ENCODE measurements at regions not wholly inside any gene's neighbourhood (a gene's known extent, or its start where the extent isn't known, plus 50 kb on each side); places are given as distances from the start of the nearest gene placed in this dataset.

DNA sequence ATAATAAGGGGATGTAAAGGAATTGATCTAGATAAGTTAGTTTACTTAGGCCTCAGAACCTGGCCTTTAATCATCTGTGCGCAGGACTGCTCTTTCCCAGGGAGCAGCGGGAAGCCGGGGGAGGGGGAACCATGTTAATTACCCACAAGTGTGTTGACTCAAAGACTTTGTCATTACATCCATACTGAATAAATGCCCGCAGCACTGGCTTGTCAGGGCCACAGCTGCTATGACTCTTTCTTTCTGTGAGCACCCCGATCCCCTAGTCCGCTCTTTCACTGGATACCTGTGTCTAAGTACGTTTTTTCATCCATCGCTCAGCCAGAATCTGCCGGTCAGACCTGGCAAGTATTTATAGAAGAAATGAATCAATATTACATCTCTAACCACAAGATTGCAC lies 249.3 kb upstream of the DMRT1 start:
- Histone ChIP-seq H3K4me1 (ENCODE audit: insufficient read depth) (no peaks in the 10 kb centered on the region), H3K36me3 (no peaks in the 10 kb centered on the region), H3K27ac (no peak overlapping the region), H3K27me3 (no peaks in the 10 kb centered on the region), H3K4me3 (no peak overlapping the region), H3K9me3 (no peaks in the 10 kb centered on the region)
- TF ChIP-seq EP300 (IDR thresholded peaks at IDR 0.05): no peak
- TF ChIP-seq, protein P1, sequence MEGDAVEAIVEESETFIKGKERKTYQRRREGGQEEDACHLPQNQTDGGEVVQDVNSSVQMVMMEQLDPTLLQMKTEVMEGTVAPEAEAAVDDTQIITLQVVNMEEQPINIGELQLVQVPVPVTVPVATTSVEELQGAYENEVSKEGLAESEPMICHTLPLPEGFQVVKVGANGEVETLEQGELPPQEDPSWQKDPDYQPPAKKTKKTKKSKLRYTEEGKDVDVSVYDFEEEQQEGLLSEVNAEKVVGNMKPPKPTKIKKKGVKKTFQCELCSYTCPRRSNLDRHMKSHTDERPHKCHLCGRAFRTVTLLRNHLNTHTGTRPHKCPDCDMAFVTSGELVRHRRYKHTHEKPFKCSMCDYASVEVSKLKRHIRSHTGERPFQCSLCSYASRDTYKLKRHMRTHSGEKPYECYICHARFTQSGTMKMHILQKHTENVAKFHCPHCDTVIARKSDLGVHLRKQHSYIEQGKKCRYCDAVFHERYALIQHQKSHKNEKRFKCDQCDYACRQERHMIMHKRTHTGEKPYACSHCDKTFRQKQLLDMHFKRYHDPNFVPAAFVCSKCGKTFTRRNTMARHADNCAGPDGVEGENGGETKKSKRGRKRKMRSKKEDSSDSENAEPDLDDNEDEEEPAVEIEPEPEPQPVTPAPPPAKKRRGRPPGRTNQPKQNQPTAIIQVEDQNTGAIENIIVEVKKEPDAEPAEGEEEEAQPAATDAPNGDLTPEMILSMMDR (IDR thresholded peaks at IDR 0.05): no peak
- no peak for TF ChIP-seq POLR2A (IDR thresholded peaks at IDR 0.05)
- intact Hi-C loops (cut with DNase I): no loop called here
- DNase-seq: no peak
- 89 to 95% (median 94%) methylated on average over 9 of the region's 9 CpGs for WGBS, 3 donors

DNA sequence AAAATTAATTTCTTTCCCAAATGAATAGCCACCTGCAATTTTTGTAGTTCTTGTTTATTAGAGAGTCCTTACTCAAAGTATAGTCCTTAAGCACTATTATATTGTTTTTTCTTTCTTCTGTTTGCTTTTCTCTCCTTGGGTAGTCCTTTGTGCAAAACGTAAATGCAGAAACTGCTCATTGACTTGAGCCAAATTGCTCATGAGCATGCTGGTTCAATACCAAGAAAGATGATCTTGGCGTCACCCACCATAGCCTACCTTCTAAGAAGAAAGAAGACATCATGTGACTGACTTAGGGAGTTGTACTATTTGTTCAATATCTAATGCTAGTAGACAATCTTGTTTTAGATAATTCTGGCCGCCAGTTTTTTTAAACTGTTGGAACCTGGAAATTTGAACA lies 248.8 kb upstream of the DMRT1 start:
- Histone ChIP-seq H3K27me3 (no peaks in the 10 kb centered on the region), H3K9me3 (no peaks in the 10 kb centered on the region), H3K36me3 (no peaks in the 10 kb centered on the region), H3K4me3 (no peak overlapping the region), H3K27ac (no peak overlapping the region), H3K4me1 (ENCODE audit: insufficient read depth) (no peaks in the 10 kb centered on the region)
- TF ChIP-seq POLR2A (IDR thresholded peaks at IDR 0.05) (no peak), EP300 (IDR thresholded peaks at IDR 0.05) (no peak)
- TF ChIP-seq, protein P1 (IDR thresholded peaks at IDR 0.05): no peak
- intact Hi-C loops (cut with DNase I): no loop called here
- no peak for DNase-seq
- 88 to 93% (median 93%) methylated on average over 3 of the region's 3 CpGs for WGBS, 3 donors

DNA sequence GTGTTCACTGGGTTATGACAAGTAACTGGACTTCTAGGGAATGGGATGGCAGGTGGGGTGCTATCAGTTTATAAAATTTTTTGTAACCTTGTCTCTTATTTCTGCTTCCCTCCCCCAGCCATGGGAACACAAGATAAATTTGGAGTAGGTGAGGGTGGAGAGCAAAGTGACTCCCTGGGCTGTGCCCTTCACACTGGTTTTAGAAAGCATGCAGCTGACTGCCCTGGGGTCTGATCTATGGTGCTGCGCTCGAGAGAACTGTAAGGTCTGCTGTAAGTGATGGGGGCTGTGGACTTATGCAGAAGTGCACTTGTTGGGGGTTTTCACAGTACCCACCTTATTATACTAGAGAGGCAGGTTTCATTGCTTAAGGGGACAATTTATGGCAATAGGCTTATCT lies 247.7 kb upstream of the DMRT1 start:
- Histone ChIP-seq H3K4me1 (ENCODE audit: insufficient read depth) (no peaks in the 10 kb centered on the region), H3K27ac (no peak overlapping the region), H3K27me3 (no peaks in the 10 kb centered on the region), H3K4me3 (no peak overlapping the region), H3K9me3 (no peaks in the 10 kb centered on the region), H3K36me3 (no peaks in the 10 kb centered on the region)
- 93 to 94% (median 93%) methylated on average over 2 of the region's 2 CpGs for WGBS, 3 donors
- intact Hi-C loops (cut with DNase I): no loop called here
- no peak for DNase-seq
- TF ChIP-seq POLR2A (IDR thresholded peaks at IDR 0.05) (no peak), EP300 (IDR thresholded peaks at IDR 0.05) (no peak)
- TF ChIP-seq, protein P1 (IDR thresholded peaks at IDR 0.05): no peak

DNA sequence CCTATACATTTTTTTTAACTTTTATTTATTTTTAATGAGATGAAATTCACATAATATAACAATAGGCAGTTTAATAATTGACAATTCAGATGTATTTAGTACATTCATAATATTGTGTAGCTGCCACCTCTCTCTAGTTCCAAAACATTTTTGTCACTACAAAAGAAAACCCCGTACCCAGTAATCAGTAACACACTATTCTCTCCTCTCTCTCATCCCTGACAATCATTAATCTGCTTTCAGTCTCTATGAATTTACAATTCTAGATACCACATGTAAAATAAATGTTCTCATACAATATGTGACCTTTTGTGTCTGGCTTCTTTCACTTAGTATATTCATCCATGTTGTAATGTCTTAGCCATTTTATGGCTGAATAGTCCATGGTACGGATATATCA lies 244.8 kb upstream of the DMRT1 start:
- H3K27me3 ChIP-seq: no peaks in the 10 kb centered on the region
- 93 to 98% (median 97%) methylated on average over 2 of the region's 2 CpGs for WGBS, 3 donors
- no peaks in the 10 kb centered on the region for H3K36me3 ChIP-seq
- intact Hi-C loops (cut with DNase I): no loop called here
- no peak for TF ChIP-seq EP300 (IDR thresholded peaks at IDR 0.05)
- H3K9me3 ChIP-seq: no peaks in the 10 kb centered on the region
- no peaks in the 10 kb centered on the region for H3K4me1 ChIP-seq (ENCODE audit: insufficient read depth)
- H3K4me3 ChIP-seq: no peak overlapping the region
- no peak overlapping the region for H3K27ac ChIP-seq
- DNase-seq: no peak

DNA sequence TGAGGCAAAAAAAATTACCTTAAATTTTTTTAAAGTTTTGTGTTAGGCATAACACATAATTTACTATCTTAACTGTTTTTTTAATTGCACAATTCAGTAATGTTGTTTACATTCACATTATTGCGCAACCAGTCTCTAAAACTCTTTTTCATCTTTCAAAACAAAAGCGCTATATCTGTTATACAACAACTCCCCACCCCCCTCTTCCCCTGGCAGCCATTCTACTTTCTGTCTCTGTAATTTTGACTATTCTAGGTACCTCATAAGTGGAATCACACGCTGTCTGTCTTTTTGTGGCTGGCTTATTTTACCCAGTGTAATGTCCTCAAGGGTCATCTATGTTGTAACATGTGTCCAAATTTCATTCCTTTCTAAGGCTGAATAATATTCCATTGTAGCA lies 241.5 kb upstream of the DMRT1 start:
- intact Hi-C loops (cut with DNase I): no loop called here
- 67 to 81% (median 68%) methylated on average over 3 of the region's 3 CpGs for WGBS, 3 donors

More for the DNA sequence above, 241.5 kb upstream of the DMRT1 start:
- no peak for TF ChIP-seq POLR2A (IDR thresholded peaks at IDR 0.05)
- no peak for TF ChIP-seq EP300 (IDR thresholded peaks at IDR 0.05)
- TF ChIP-seq, protein P1 (IDR thresholded peaks at IDR 0.05): no peak
- DNase-seq: peak in 1 of 5 donors; percentile 27
- H3K4me1 ChIP-seq (ENCODE audit: insufficient read depth): no peaks in the 10 kb centered on the region
- no peak overlapping the region for H3K4me3 ChIP-seq
- H3K36me3 ChIP-seq: no peaks in the 10 kb centered on the region
- no peaks in the 10 kb centered on the region for H3K27me3 ChIP-seq
- no peaks in the 10 kb centered on the region for H3K9me3 ChIP-seq
- H3K27ac ChIP-seq: no peak overlapping the region
